Thyroid gland (tissue), 4 donors: ENCODE measurements at regions not wholly inside any gene's neighbourhood (a gene's known extent, or its start where the extent isn't known, plus 50 kb on each side); places are given as distances from the start of the nearest gene placed in this dataset.

Source experiments
- DNase-seq, 2 donors: peaks; one replicate each; pipeline ENCODE4 v3.0.0-alpha.2; 2019
- H3K27ac ChIP-seq, 3 donors: fragments of 200-600 bp; sonication (generic); 1 replicate in 2 of 3; 2 replicates in 1 of 3; pipeline ENCODE4 v1.5.1; 2016 to 2019; ENCODE audit warnings: mild to moderate bottlenecking in 1 of 3, moderate library complexity in 1 of 3
- H3K27me3 ChIP-seq: fragments of 200-600 bp; sonication (generic); one replicate; pipeline ENCODE4 v1.5.1; 2019
- H3K36me3 ChIP-seq, 2 donors: fragments of 200-600 bp; sonication (generic); one replicate each; pipeline ENCODE4 v1.5.1; 2016 to 2019
- H3K4me1 ChIP-seq, 2 donors: fragments of 200-600 bp; sonication (generic); one replicate each; pipeline ENCODE4 v1.5.1; 2017 to 2019
- H3K4me3 ChIP-seq, 3 donors: fragments of 200-600 bp; sonication (generic); replicated peaks in 1 of 3; 1 replicate in 2 of 3; 2 replicates in 1 of 3; pipeline ENCODE4 v1.5.1; 2016; ENCODE audit warnings: mild to moderate bottlenecking in 1 of 3
- H3K9me3 ChIP-seq: fragments of 200-600 bp; sonication (generic); one replicate; pipeline ENCODE4 v1.5.1; 2017
- POLR2A ChIP-seq, 2 donors: fragments of 450-650 bp; IDR thresholded peaks; one replicate each; pipeline ENCODE4 v1.6.1; 2017; ENCODE audit warnings: antibody characterized with exemption in 2 of 2, mild to moderate bottlenecking in 2 of 2, moderate library complexity in 1 of 2
- WGBS, 2 donors: methylation state at CpG; one replicate each; pipeline ENCODE4 v1.1.5; 2017; 5-methylcytosine and 5-hydroxymethylcytosine counted together
- intact Hi-C: fragments of 100-400 bp; cut with DNase I; formaldehyde crosslinking; loops from one replicate; pipeline ENCODE4 v1.15.1; 2023
- TF ChIP-seq, protein P1 (sequence below), 6 experiments: fragments of 200-600 bp in 3 of 6; fragments of 450-650 bp in 3 of 6; sonication (generic) in 3 of 6; IDR thresholded peaks; one replicate each; pipeline ENCODE4 v1.5.1; 2016 to 2019; ENCODE audit warnings: antibody characterized with exemption in 6 of 6, mild to moderate bottlenecking in 2 of 6, inconsistent platforms in 1 of 6, moderate library complexity in 1 of 6

DNA sequence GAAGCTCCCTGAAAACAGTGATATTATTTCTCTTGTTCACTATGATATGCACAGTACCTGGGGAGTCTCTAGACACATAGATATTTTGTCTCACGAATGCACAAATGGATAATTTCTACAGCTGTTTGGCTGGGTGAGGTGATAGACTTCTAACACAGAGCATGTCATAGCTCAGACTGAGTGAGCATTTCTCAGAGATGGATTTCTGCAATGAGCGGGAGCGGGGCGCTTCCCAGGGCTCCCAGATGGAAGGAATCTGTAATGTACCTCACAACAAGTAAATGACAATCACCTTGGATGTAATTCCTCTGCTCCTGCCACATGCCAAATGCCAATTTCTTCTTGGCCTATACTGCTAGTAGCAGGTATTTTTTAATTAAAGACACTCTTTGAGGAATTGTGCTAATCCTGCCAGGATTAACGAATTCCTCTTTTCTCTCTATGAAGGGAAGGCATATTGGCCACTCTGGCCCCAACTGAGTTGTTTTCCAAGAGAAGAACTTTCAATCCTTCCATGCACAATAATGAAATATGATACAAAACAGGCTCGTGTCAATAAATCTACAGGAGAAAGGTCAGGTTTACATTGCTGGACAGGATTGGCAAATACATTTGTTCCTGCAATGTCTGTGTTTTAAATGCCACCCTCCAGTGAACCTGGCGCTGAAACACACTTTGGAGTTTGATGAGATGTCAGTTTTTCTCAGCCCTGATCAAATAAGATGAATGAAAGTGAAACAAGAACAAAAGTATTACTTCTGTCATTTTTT is 185.3 kb downstream of the CBLN1 start:
- intact Hi-C loops, result no loop called here
- WGBS, 2 donors, result 79 to 81% methylated on average over 7 of the region's 7 CpGs
- no peaks in the 10 kb centered on the region for H3K9me3 ChIP-seq
- no peak overlapping the region for H3K27ac ChIP-seq
- no peak for DNase-seq
- H3K27me3 ChIP-seq, result no peaks in the 10 kb centered on the region
- no peaks in the 10 kb centered on the region for H3K36me3 ChIP-seq
- peaks cover 0 to 3% of the 10 kb centered on the region in 2 donors for H3K4me1 ChIP-seq
- no peak overlapping the region for H3K4me3 ChIP-seq
- TF ChIP-seq, protein P1, sequence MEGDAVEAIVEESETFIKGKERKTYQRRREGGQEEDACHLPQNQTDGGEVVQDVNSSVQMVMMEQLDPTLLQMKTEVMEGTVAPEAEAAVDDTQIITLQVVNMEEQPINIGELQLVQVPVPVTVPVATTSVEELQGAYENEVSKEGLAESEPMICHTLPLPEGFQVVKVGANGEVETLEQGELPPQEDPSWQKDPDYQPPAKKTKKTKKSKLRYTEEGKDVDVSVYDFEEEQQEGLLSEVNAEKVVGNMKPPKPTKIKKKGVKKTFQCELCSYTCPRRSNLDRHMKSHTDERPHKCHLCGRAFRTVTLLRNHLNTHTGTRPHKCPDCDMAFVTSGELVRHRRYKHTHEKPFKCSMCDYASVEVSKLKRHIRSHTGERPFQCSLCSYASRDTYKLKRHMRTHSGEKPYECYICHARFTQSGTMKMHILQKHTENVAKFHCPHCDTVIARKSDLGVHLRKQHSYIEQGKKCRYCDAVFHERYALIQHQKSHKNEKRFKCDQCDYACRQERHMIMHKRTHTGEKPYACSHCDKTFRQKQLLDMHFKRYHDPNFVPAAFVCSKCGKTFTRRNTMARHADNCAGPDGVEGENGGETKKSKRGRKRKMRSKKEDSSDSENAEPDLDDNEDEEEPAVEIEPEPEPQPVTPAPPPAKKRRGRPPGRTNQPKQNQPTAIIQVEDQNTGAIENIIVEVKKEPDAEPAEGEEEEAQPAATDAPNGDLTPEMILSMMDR (IDR thresholded peaks at IDR 0.05), result no peak
- TF ChIP-seq POLR2A (IDR thresholded peaks at IDR 0.05), result no peak

DNA sequence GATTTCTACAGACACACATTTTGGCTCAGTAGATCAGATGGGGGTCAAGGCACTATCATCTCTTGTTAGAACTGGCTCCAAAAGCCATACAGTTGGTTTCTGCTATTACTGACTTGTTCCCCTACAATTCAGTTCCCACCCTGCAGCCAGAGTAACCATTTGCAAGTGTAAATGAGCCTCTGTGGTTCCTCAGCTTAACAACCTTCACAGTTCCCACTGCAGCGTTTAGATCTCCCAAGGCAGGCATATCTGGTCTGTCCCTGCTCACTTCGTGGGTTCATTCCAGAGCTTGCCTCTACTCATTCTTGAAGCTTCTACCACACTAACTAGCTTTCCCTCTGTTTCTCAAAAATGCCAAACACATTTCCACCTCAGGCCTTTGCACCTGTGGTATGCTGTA is 186.1 kb downstream of the CBLN1 start:
- DNase-seq, result no peak
- H3K9me3 ChIP-seq, result no peaks in the 10 kb centered on the region
- TF ChIP-seq POLR2A (IDR thresholded peaks at IDR 0.05), result no peak
- TF ChIP-seq, protein P1 (IDR thresholded peaks at IDR 0.05), result no peak
- WGBS, 2 donors, result 59 to 64% methylated on average over 2 of the region's 2 CpGs
- peaks cover 0 to 3% of the 10 kb centered on the region in 2 donors for H3K4me1 ChIP-seq
- H3K36me3 ChIP-seq, result no peaks in the 10 kb centered on the region
- H3K27me3 ChIP-seq, result no peaks in the 10 kb centered on the region
- intact Hi-C loops, result no loop called here
- no peak overlapping the region for H3K4me3 ChIP-seq
- no peak overlapping the region for H3K27ac ChIP-seq

DNA sequence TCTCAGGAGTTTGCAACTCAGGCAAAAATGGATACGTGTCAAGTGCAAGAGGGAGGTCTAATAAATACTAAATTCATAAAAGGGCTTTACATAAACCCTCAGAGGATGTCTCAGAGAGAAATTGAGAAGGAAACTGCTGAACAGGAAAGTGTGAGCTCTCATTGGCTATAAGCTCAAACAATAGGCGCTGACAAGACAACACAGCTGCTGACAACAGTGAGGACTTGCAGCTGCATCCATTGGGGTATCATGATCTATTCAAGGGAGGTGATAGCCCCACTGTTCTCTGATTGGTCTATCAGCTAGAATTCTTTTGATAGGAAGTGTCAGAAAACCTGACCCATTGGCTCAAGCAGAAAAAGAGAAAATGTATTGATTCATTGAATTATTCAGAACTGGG is 187.2 kb downstream of the CBLN1 start:
- H3K4me3 ChIP-seq, result no peak overlapping the region
- TF ChIP-seq, protein P1 (IDR thresholded peaks at IDR 0.05), result no peak
- no peak for TF ChIP-seq POLR2A (IDR thresholded peaks at IDR 0.05)
- WGBS, 2 donors, result 80 to 89% methylated on average over 2 of the region's 2 CpGs
- intact Hi-C loops, result no loop called here
- DNase-seq, result no peak
- H3K9me3 ChIP-seq, result no peaks in the 10 kb centered on the region
- H3K36me3 ChIP-seq, result no peaks in the 10 kb centered on the region
- peaks cover 0 to 3% of the 10 kb centered on the region in 2 donors for H3K4me1 ChIP-seq
- H3K27me3 ChIP-seq, result no peaks in the 10 kb centered on the region
- no peak overlapping the region for H3K27ac ChIP-seq

DNA sequence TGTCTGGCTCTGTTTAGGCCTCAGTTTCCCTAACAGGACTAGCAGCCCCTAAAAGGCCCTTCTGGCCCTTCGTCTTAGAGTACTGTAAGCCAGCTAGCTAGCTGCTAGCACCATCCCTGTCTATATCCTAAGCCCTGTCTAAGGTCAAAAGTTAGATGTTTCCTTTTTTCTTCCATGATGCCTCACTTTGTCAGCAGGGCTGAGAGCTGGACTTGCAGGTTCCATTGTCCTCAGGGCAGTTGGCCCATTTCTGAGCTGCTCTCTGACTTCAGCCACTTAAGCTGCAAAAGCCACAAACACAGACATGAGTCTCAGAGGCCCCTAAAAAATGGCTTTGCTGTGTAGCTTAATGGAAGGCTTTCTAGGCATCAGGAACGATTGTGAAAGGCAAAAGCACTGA is 187.7 kb downstream of the CBLN1 start:
- H3K27me3 ChIP-seq, result no peaks in the 10 kb centered on the region
- DNase-seq, result no peak
- TF ChIP-seq, protein P1 (IDR thresholded peaks at IDR 0.05), result no peak
- no peak for TF ChIP-seq POLR2A (IDR thresholded peaks at IDR 0.05)
- no peaks in the 10 kb centered on the region for H3K9me3 ChIP-seq
- intact Hi-C loops, result no loop called here
- WGBS, 2 donors, result 76 to 81% methylated on average over 2 of the region's 2 CpGs
- H3K36me3 ChIP-seq, result no peaks in the 10 kb centered on the region
- H3K27ac ChIP-seq, result no peak overlapping the region
- no peak overlapping the region for H3K4me3 ChIP-seq
- H3K4me1 ChIP-seq, result peaks cover 0 to 3% of the 10 kb centered on the region in 2 donors

DNA sequence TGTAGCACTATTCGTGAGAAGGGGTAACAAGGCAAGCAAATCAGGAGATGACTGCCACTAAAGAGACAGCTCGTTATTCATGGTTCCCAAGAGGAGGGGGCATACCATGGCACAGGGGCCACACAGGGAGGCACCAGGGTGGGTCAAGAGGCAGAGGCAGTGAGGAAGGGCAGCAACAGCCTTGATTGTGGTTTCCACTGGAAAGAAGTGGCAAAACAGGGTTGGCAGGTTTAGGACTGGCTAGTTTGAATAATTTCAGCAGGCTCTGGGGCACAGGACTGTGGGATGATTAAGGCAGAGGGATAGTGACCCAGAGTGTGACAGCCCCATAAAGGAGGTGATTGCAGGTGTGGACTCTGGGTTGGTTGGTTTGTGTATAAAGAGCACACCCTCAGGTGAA is 188.9 kb downstream of the CBLN1 start:
- Histone ChIP-seq H3K27ac (no peak overlapping the region), H3K4me1 (peaks cover 0 to 3% of the 10 kb centered on the region in 2 donors), H3K27me3 (no peaks in the 10 kb centered on the region), H3K36me3 (no peaks in the 10 kb centered on the region), H3K9me3 (no peaks in the 10 kb centered on the region), H3K4me3 (no peak overlapping the region)
- 58 to 72% methylated on average over 2 of the region's 2 CpGs for WGBS, 2 donors
- intact Hi-C loops, result no loop called here
- TF ChIP-seq, protein P1 (IDR thresholded peaks at IDR 0.05), result no peak
- TF ChIP-seq POLR2A (IDR thresholded peaks at IDR 0.05), result no peak
- no peak for DNase-seq
